ENCODE measurements at regions not wholly inside any gene's neighbourhood (a gene's known extent, or its start where the extent isn't known, plus 50 kb on each side); places are given as distances from the start of the nearest gene placed in this dataset.

DNA sequence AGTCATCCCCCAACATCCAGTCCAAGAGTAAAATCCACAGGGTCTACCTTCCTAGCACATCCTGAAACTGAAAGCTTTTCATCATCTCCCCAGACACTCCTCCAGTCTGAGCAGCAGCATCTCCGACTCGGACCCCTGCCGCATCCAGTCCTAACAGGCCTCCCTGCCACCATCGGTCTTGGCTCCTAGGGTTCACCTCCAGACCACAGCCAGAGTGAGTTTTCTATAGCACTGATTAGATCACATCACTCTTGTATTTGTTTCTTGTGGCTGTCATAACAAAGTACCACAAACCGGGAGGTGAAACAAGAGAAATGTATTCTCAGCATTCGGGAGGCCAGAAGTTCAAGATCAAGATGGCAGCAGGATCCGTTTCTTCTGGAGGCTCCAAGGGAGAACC is 187.8 kb downstream of the TOMM20 start:
- Histone ChIP-seq H3K36me3 (replicated peaks in 1 of 2; ENCODE audit: control insufficient read depth in 1 of 2, insufficient read depth in 2 of 2, low read length in 2 of 2) (no peaks in the 10 kb centered on the region), H3K4me3 (replicated peaks in 1 of 3; ENCODE audit: insufficient read depth in 1 of 3, low read depth in 2 of 3, low read length in 3 of 3) (no peak overlapping the region), H4K20me1 (ENCODE audit: insufficient read depth, low read length) (no peaks in the 10 kb centered on the region), H3K4me2 (ENCODE audit: low read depth, low read length) (no peak overlapping the region), H3K4me1 (ENCODE audit: insufficient read depth, low read length) (peaks cover 16% of the 10 kb centered on the region), H3K27ac (ENCODE audit: extremely low read length, insufficient read depth, low read length) (no peak overlapping the region), H3K9ac (ENCODE audit: insufficient read depth, low read depth, low read length) (no peak overlapping the region), H3K27me3 (ENCODE audit: control insufficient read depth in 1 of 2, insufficient read depth in 2 of 2, low read length in 2 of 2) (no peaks in the 10 kb centered on the region), H3K9me3 (ENCODE audit: low read length) (no peaks in the 10 kb centered on the region), H2AFZ (ENCODE audit: low read length) (no peak overlapping the region), H3K79me2 (ENCODE audit: insufficient read depth, low read length) (no peaks in the 10 kb centered on the region)
- POLR2A ChIA-PET: interaction anchor here (1.2 to 1.7 kb wide), 2 partner anchors 17 to 340 kb away, joined by 3 to 9 read pairs; no protein-coding TSS in a partner anchor
- DNase-seq (ENCODE audit: low spot score) (no peak), FAIRE-seq (no peak), ATAC-seq (no peak)
- TF ChIP-seq JUN (CRISPR knock-in tag; IDR thresholded peaks at IDR 0.05) (no peak), HMGA1 (CRISPR knock-in tag; conservative IDR thresholded peaks at IDR 0.05) (no peak), FOXJ3 (CRISPR knock-in tag; IDR thresholded peaks at IDR 0.05; ENCODE audit: borderline replicate concordance) (no peak), IRX3 (CRISPR knock-in tag; IDR thresholded peaks at IDR 0.05; ENCODE audit: borderline replicate concordance, low read depth) (no peak), GLI4 (CRISPR knock-in tag; IDR thresholded peaks at IDR 0.05; ENCODE audit: borderline replicate concordance) (no peak), DPF2 (CRISPR knock-in tag; IDR thresholded peaks at IDR 0.05; ENCODE audit: borderline replicate concordance, low read depth) (no peak)
- 96% methylated on average over 7 of the region's 7 CpGs for WGBS (ENCODE audit: low lambda C conversion rate)
- intact Hi-C loops (cut with micrococcal nuclease; ENCODE audit: unreplicated experiment): no loop called here
- CTCF ChIA-PET (ENCODE audit: low intra/inter-chr PET ratio, low total read pairs): no interaction called here
- in situ Hi-C loops (cut with HindIII; ENCODE audit: extremely low pct_ligation_motif_present, low pct_unique_long_range_greater_than_20kb): no loop called here
- BruUV-seq (replicated peaks): no TSS peak

DNA sequence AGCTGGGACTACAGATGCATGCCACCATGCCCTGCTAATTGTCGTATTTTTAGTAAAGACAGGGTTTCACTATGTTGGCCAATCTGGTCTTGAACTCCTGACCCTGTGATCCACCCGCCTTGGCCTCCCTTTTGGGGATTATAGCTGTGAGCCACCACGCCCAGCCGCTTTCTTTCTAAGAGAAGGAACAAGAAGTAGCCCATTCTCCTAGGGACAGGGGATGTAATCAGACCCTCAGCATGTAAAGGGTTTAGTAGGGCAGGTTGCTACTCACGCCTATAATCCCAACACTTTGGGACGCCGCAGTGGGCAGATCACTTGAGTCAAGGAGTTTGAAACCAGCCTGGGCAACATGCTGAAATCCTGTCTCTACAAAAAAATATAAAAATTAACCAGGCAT is 189.7 kb downstream of the TOMM20 start:
- ChIA-PET CTCF (ENCODE audit: low intra/inter-chr PET ratio, low total read pairs) (no interaction called here), POLR2A (no interaction called here)
- no peak overlapping the region for H2AFZ ChIP-seq (ENCODE audit: low read length)
- H3K79me2 ChIP-seq (ENCODE audit: insufficient read depth, low read length): no peaks in the 10 kb centered on the region
- no peak overlapping the region for H3K9ac ChIP-seq (ENCODE audit: insufficient read depth, low read depth, low read length)
- H3K4me2 ChIP-seq (ENCODE audit: low read depth, low read length): no peak overlapping the region
- 56% methylated on average over 7 of the region's 7 CpGs for WGBS (ENCODE audit: low lambda C conversion rate)
- no peaks in the 10 kb centered on the region for H3K36me3 ChIP-seq (replicated peaks in 1 of 2; ENCODE audit: control insufficient read depth in 1 of 2, insufficient read depth in 2 of 2, low read length in 2 of 2)
- FAIRE-seq: no peak
- H3K27ac ChIP-seq (ENCODE audit: extremely low read length, insufficient read depth, low read length): no peak overlapping the region
- H3K9me3 ChIP-seq (ENCODE audit: low read length): no peaks in the 10 kb centered on the region
- peaks cover 16% of the 10 kb centered on the region for H3K4me1 ChIP-seq (ENCODE audit: insufficient read depth, low read length)
- no peak for ATAC-seq
- H3K4me3 ChIP-seq (replicated peaks in 1 of 3; ENCODE audit: insufficient read depth in 1 of 3, low read depth in 2 of 3, low read length in 3 of 3): no peak overlapping the region
- no peaks in the 10 kb centered on the region for H4K20me1 ChIP-seq (ENCODE audit: insufficient read depth, low read length)
- in situ Hi-C loops (cut with HindIII; ENCODE audit: extremely low pct_ligation_motif_present, low pct_unique_long_range_greater_than_20kb): no loop called here
- no TSS peak for BruUV-seq (replicated peaks)
- DNase-seq (ENCODE audit: low spot score): no peak
- H3K27me3 ChIP-seq (ENCODE audit: control insufficient read depth in 1 of 2, insufficient read depth in 2 of 2, low read length in 2 of 2): no peaks in the 10 kb centered on the region
- intact Hi-C loops (cut with micrococcal nuclease; ENCODE audit: unreplicated experiment): no loop called here
- no peak for TF ChIP-seq AGO1 (IDR thresholded peaks at IDR 0.05; ENCODE audit: low read depth, low read length, poor library complexity, severe bottlenecking)
- TF ChIP-seq, protein P1, sequence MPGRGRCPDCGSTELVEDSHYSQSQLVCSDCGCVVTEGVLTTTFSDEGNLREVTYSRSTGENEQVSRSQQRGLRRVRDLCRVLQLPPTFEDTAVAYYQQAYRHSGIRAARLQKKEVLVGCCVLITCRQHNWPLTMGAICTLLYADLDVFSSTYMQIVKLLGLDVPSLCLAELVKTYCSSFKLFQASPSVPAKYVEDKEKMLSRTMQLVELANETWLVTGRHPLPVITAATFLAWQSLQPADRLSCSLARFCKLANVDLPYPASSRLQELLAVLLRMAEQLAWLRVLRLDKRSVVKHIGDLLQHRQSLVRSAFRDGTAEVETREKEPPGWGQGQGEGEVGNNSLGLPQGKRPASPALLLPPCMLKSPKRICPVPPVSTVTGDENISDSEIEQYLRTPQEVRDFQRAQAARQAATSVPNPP (CRISPR knock-in tag; IDR thresholded peaks at IDR 0.05): no peak
- no peak for TF ChIP-seq YY1 (IDR thresholded peaks at IDR 0.05; ENCODE audit: insufficient read depth, insufficient replicate concordance, low read depth, low read length)
- TF ChIP-seq, protein P2, sequence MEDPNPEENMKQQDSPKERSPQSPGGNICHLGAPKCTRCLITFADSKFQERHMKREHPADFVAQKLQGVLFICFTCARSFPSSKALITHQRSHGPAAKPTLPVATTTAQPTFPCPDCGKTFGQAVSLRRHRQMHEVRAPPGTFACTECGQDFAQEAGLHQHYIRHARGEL (CRISPR knock-in tag; IDR thresholded peaks at IDR 0.05): no peak
- TF ChIP-seq, protein P3, sequence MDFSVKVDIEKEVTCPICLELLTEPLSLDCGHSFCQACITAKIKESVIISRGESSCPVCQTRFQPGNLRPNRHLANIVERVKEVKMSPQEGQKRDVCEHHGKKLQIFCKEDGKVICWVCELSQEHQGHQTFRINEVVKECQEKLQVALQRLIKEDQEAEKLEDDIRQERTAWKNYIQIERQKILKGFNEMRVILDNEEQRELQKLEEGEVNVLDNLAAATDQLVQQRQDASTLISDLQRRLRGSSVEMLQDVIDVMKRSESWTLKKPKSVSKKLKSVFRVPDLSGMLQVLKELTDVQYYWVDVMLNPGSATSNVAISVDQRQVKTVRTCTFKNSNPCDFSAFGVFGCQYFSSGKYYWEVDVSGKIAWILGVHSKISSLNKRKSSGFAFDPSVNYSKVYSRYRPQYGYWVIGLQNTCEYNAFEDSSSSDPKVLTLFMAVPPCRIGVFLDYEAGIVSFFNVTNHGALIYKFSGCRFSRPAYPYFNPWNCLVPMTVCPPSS (IDR thresholded peaks at IDR 0.05): no peak
- TF ChIP-seq, protein P4, sequence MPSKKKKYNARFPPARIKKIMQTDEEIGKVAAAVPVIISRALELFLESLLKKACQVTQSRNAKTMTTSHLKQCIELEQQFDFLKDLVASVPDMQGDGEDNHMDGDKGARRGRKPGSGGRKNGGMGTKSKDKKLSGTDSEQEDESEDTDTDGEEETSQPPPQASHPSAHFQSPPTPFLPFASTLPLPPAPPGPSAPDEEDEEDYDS (CRISPR knock-in tag; IDR thresholded peaks at IDR 0.05): no peak
- no peak for TF ChIP-seq KDM5A (IDR thresholded peaks at IDR 0.05; ENCODE audit: borderline replicate concordance, low read length)
- no peak for TF ChIP-seq ZFP41 (CRISPR knock-in tag; IDR thresholded peaks at IDR 0.05; ENCODE audit: borderline replicate concordance)
- no peak for TF ChIP-seq ZBTB3 (CRISPR knock-in tag; IDR thresholded peaks at IDR 0.05; ENCODE audit: borderline replicate concordance, low read depth)
- TF ChIP-seq FOXA3 (CRISPR knock-in tag; IDR thresholded peaks at IDR 0.05): no peak
